HG02798 (cell line): ENCODE measurements at regions not wholly inside any gene's neighbourhood (a gene's known extent, or its start where the extent isn't known, plus 50 kb on each side); places are given as distances from the start of the nearest gene placed in this dataset.
A peak's percentile ranks its signal among the peaks of the same experiment; 100 is the strongest.
"Not testable (repeated sequence)": the region's sequence is repeated elsewhere in the genome, so short reads cannot be mapped to it uniquely, and the experiment has no call there.

ENCODE experiments used
- ATAC-seq: cut with Tn5 transposase; IDR thresholded peaks from one replicate; pipeline ENCODE4 v1.9.1; 2021; ENCODE audit warnings: mild to moderate bottlenecking; ENCODE audit not compliant: unreplicated experiment, poor library complexity

DNA sequence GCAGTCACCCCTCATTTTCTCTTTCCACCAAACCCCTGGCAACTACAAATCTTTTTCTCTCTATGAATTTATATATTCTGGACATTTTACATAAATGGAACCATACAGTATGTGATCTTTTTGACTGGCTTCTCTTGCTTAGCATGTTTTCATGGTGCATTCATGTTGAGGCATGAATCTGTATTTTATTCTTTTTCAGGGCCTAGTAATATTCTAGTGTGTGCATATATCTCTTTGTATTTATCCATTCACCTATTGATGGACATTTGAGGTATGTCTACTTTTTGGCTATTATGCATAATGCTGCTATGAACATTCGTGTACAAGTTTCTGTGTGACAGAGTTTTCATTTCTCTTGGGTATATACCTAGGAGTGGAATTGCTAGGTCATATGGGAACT, 78.2 kb downstream of the HACD1 start:
- no peak for ATAC-seq

DNA sequence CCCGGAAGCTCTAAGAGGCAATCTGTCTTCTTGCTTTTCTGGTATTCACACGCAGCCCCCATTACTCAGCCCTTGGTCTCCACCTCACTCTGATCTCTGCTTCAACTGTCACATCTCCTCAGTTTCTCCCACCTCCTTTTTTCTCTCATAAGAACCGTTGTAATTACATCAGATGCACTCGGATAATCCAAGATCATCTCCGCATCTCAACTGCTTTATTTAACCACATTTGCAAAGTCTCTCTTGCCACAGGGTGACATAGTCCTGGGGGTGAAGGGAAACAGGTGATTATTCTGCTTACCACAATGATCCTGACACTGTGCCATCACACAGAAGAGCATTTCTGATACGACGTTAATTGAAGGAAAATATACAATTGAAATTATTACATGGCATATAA, 79.9 kb downstream of the HACD1 start:
- ATAC-seq = no peak

DNA sequence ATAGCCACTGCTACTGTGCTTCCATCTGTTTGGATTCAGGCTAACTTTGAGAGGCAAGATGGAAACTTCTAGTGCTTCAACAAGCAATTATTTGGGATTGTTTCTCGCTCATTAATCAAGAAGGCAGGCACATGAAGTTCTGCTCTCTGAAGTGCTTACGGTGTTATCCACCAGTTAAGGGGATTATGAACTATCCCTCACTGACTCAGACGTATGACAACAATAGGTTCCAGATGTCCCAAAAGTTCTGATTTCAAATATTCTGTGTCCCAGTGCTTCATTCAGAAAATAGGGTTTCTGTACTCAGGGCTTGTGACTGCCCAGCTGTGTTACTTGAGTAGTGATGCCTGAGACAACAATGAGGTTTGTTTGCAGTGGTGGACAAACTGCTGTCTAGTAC, 81.0 kb downstream of the HACD1 start:
- ATAC-seq = no peak

DNA sequence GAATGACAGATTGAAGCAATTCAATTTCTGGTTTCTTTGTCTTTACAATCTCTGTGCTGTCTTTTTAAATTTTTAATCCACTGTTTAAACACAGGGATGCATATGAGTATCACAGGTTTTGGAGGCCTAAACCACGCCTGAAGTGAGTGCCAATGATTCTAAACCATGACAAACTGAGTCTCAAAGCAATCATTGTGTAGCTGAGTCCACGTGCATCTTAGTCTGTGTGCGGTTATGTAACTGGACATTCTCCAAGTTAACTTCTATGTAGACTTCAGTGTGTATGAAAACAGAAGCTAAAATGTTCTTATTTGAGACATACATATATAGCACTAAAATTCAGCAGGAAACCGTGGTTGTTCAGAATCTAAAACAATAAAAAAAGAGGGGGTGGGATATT, 79.3 kb upstream of the ST8SIA6 start:
- ATAC-seq = no peak

DNA sequence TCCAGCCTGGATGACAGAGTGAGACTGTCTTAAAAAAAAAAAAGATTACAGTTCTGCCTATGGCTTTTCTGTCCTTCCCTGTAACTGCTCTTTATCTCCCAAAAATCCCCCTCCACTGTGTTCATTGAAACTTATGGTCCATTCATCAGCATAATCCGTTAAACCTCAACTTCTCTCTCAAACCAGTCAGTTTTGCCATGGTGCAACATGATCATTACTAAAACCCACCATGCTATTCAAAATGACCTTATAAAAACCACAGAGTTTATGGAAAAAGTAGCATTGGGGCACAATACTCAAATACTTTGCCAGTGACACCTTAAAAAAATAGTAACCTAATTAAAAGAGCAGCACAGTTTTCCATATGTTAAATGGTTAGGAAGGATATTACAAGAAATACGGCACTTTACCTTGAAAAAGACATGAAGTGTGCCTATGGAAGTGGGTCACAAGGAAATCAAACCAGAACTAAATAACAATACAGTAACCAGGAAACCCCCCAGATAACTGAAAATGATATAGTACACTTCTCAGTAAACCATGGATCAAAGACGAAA, 74.0 kb upstream of the ST8SIA6 start:
- no peak for ATAC-seq

DNA sequence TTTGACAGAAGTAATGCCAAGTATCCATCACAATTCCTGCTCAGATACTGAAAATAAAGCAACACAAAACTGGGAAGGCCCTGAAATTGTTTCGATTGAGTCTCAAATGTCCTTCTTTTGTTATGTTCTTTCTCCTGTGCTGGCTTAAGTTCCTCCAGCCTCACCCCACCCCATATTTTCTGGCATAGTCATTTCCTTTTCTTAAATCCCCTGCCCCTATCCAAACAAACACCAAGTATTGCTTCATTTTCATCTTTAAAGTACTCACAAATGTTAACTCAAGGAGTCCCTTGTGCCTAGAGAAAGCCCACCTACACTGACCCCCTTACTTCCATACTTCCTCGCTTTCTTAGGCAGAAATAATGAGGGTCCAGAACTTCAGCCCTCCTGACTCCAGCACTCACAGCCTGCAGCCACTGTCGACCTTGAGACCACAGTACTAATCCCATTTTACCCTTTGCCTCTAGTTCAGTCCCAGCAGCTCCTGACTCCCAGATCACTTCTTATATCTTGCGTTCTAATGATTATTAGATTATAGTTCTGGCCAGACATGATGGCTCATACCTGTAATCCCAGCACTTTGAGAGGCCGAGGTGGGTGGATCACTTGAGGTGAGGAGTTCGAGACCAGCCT, 73.2 kb upstream of the ST8SIA6 start:
- ATAC-seq = no peak

DNA sequence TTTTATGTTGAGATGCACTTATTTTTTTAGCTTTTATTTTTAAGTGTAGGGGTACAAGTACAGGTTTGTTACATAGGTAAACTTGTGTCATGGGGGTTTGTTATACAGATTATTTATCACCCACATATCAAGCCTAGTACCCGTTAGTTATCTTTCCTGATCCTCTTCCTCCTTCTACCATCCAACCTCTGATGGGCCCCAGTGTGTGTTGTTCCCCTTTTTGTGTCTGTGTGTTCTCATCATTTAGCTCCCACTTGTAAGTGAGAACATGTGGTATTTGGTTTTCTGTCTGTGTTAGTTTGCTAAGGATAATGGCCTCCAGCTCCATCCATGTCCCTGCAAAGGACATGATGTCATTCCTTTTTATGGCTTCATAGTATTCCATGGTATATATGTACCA, 72.2 kb upstream of the ST8SIA6 start:
- ATAC-seq = not testable (repeated sequence)

DNA sequence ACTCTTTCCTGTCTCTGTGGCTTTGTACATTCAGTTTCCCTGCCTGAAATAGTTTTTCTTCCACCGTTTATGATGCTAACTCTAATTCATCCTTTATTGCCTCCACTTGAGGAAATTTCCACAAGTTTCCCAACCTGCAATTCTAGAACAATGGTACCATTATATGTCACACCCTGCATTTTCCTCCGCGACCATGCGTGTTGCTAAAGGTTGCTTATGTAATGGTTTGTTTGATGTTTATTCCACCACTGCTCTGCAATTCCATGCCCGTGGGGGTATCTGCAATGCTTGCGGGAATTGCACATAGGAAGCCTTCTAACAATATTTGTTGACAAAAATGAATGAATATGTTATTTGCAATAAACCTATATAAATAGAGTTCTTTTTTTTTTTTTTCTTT, 69.5 kb upstream of the ST8SIA6 start:
- ATAC-seq = no peak

DNA sequence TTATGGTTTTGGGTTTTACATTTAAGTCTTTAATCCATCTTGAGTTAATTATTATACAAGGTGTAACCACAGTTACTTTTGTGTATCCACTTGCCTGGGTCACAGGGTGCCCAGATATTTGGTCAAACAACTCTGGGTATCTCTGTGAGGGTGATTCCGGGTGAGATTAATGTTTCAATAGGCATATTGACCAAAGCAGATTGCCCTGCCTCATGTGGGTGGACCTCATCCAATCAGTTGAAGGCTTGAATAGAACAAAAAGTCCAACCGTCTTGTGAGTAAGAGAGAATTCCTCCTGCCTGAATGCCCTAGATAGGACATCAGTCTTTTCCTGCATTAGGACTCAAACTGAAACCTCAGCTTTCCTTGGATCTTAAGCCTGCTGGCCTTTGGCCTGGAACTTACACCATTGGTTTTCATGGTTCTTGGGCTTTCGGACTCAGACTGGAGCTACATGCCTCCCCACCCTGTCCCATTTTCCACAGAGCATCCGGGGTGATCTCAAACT, 68.9 kb upstream of the ST8SIA6 start:
- no peak for ATAC-seq

DNA sequence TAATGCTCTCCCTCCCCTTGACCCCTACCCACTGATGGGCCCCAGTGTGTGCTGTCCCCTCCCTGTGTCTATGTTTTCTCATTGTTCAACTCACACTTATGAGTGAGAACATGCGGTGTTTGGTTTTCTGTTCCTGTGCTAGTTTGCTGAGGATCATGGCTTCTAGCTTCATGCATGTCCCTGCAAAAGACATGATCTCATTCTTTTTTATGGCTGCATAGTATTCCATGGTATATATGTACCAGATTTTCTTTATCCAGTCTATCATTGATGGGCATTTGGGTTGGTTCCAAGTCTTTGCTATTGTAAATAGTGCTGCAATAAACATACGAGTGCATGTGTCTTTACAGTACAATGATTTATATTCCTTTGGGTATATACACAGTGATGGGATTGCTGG, 67.9 kb upstream of the ST8SIA6 start:
- ATAC-seq = not testable (repeated sequence)

DNA sequence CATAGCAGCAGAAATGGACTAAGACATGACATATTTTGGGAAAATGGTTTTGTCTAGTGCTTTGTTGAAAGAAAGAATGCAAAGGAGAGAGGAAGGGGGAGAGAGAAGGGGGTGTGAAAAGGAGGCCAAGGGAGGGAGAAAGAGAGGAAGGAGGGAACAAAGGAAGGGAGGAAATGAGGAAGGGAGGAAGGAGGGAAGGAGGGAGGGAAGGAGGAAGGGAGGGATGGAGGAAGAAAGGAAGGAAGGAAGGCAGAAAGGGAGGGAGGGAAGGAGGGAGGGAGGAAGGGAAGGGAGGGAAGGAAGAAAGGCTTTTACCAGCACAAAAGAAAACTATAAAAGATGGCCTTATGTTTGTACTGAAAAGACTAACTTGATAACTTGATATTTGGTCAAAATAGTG, 65.1 kb upstream of the ST8SIA6 start:
- ATAC-seq = no peak

DNA sequence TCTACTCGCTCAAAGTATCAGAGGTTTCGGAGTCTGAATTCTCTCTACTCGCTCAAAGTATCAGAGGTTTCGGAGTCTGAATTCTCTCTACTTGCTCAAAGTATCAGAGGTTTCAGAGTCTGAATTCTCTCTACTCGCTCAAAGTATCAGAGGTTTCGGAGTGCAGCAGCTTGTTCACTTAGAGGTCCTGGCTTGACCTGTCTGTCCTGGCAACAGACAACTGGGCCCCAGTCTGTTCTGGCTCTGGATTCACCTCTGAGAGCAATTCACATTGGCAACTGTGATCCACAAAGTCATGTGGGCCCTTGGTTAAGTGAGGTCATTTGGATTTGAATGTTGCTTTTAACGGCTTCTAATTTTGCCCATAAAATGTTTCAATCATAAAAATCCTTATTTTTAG, 63.9 kb upstream of the ST8SIA6 start:
- no peak for ATAC-seq

DNA sequence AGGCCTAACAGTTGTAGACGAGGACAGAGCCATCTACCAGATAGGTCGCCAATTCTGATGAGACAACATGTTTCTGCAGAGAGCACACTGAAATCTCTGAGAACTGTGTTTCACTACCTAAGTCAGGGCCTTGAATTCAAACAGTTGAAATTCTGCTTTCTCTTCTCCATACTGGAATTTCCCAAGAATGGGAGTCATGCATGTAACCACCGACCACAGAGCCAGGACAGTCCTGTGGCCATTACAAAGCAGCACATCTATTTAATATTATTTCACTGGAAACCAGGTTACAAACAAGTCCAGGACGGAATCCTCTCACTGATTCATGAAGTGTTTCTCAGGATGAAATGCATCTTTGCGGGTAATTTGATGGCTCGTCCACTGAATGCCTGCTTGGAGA, 62.0 kb upstream of the ST8SIA6 start:
- no peak for ATAC-seq

DNA sequence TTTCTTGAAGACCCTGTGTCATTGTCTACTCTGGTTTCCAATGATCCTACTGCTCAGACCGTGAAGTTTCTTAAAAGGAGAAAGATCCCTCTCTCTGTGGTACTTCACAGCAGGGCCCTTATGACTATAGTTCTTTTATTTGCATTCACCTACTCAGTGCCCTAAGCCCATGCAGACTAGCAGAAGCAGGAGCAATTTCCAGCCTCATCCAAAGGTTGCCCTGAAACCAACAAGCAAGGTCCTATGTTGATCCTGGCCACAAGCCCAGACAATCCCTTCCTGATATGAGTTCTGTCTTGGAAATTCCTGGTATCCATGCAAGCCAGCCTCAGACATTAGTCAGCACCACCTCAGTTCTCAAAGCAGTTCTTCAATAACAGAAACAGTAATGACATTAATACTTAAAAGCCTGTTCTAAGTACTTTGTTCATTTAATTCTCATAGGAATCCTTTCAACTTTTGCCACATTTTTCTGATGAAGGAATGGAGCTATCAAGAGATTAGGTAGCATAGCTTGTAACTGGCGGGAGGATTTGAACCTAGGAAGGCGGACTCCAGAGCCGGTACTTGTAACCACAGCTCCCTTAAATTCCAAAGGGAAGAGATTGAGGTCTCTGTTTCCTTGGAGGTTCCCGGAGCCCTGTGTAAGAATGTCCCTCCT, 58.1 kb upstream of the ST8SIA6 start:
- no peak for ATAC-seq

DNA sequence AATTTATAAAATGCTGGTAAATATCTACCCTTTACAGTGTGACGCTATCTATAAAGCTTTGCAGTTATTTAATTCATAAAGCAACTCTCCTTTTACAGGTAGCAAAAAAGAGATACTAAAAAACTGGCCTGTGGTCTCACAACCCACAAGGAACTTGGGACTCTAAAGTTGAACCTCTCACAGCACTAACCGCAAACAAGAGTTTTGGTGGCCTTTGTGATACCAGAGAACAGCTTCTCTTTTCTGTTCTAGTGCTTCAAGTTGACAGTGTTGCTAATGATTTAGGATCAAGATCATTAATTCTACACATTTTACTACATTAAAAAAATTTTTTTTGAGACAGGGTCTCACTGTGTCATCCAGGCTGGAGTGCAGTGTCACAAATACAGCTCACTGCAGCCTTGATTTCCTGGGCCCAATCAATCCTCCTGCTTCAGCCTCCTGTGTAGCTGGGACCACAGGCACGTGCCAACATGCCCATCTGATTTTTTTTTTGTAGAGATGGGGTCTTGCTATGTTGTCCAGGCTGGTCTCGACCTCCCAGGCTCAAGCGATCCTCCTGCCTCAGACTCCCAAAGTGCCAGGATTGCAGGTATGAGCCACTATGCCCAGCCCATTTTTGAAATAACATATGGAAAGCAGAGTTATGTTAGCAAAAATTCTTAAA, 56.0 kb upstream of the ST8SIA6 start:
- peak; percentile 83 for ATAC-seq

DNA sequence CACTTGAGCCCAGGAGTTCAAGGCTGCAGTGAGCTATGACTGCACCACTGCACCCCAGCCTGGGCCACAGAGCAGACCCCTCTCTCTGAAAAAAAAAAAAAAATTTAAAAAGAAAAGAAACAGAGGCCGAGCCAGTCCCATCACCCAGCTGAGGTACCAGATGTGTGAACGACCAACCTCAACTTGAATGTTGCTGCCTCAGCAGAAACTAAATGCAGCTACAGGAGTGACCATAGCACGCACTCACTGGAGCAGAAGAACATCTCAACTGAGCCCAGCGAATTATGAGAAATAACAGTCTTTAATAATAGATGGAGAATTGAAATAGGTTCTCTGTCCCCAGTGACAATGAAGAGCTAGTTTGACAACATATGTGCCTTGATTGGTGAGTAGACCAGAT, 53.1 kb upstream of the ST8SIA6 start:
- no peak for ATAC-seq

DNA sequence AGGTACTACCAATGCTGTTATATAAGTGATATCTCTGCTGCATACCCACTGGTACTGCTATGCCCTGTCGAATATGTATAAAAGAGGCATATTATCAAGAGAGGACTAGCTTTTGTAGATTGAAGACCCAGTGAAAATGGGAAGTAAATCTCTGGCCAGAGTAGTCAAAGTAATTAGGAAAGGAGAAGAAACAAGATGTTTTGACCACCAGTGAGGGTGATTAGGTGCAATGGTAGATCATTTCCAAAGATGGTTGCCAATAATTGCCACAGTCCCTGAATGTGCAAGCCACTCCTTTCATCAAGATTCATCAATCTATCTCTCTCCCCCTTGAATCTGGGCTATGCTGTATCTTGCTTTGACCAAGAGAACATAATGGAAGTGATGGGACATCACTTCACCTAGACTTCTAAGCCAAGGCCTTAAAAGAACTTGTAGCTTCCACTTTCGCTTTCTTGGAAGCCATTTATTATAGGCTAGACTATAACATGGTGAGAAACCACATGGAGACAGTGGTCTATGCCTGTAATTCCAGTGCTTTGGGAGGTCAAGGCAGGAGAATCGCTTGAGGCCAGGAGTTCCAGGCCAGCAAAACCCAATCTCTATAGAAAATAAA, 52.6 kb upstream of the ST8SIA6 start:
- no peak for ATAC-seq

DNA sequence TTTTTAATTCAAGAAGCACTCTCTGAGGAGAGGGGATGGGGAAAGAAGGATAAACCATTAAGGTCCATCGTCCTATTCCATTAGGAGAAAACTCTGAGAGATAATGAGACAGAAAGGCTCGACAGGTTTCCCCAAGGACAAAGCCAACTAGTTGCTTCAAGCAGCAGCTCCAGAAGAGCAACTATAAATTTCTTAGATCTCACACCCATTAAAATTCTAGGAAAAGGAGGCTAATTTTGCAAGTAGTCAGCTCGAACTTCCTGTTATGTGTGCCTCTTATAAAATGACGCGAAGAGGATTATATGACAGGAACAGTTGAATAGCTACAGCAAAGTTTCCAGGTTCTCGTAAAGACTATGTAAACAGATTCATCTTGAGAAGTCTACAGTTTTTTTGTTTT, 52.0 kb upstream of the ST8SIA6 start:
- no peak for ATAC-seq

DNA sequence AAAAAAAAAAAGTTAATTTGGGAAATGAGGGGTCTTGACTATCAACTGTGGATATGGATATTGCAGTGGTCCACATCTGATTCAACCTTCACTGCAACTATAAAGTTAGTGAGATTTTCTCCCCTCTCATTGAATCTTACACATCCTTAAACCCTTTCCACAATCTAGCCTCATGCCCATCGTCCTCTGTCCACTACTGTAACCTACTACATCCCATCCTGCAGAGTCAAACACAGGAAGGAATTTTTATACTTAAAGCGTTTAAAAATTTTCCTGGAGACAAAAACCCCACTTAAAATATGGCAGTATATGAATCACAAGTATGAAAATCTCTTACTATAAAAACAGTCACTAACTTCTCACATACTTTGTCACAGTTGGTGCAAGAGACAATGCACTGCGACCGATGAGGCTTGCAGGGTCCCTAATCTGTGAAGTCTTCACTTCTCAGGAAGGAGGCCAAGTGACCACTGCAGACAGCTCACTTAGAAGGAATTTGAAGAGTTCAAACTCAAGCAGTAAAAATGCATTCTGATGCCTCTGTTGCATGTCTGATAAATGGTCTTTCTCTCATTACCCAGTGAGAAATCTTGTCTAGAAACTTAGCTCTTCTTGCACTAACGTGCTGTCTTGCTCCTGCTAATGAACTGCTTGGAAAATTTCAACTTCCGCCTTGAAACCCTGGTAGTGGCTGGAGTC, 50.3 kb upstream of the ST8SIA6 start:
- ATAC-seq = no peak
